NCI-H748 treated with DMSO at 0.1 percent for 48 hours (cell line): ENCODE measurements at regions not wholly inside any gene's neighbourhood (a gene's known extent, or its start where the extent isn't known, plus 50 kb on each side); places are given as distances from the start of the nearest gene placed in this dataset.

Experiments used
- DNase-seq: peaks from one replicate; lab custom pipeline; 2025; lab: John Stamatoyannopoulos, UW

GRCh38 chr3:27939521-27939920 is 217.4 kb upstream of the EOMES start:
- DNase-seq = no peak

DNA sequence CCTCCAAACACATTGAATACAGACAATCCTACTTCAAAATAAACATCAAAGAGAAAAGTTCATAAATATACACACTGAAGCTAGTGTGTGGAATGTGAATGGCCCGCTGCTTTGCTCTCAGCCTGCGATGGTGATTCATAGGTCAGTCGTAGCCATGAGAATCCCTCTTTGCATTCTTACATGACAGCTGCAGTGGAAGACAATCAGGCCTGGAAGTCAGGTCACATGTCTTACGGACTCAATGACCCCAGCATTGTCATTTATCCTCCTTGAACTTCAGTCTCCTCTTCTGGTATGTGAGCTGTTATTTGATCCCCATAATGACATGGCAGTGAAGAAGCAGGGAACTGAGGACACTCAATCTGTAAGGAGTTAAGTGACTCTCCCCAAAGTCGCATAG is 217.8 kb upstream of the EOMES start:
- DNase-seq = no peak

DNA sequence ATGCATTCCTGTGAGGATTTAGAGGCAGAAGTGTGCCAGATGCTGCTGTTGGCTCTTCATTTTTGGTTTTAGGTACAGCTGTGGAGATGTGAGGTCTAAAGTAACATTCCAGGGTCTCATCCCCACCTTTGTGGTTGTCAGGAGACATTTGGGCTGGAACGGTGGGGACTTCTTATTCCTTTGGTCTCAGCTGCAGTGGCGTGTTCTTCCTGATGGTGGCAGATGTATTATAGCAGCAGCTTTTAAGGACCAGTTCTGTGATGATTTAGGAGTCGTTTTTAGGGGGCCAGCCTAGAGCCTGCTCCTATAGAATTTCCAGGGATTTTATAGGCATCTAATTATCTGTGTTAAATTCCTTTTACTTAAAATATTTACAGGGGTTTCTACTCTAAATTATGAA is 221.0 kb upstream of the EOMES start:
- DNase-seq = no peak

GRCh38 chr3:27945229-27945628 is 223.1 kb upstream of the EOMES start:
- DNase-seq = no peak

GRCh38 chr3:27960133-27960532 is 238.0 kb upstream of the EOMES start:
- no peak for DNase-seq

DNA sequence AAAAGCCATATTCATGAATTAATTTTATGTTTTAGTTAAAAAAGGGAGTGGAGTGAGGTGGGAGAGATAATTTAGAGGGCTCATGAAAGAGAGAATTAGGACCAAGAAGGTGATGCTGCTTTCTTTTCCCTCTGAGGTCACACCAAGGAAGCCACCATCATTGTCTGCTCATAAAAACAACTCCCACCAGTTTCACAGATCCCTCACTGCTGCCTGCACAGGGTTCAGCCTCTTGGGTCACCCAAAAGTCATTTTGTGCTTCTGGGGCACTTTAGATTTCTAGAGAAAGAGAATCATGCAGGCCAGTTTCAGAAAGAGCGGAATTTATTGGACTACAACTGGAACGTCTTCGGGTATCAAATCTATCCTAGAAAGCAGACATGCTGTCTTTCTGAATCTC is 241.4 kb upstream of the EOMES start:
- DNase-seq = no peak

GRCh38 chr3:27971600-27971999 is 249.5 kb upstream of the EOMES start:
- peak; percentile 14 for DNase-seq

GRCh38 chr3:27976933-27977332 is 254.8 kb upstream of the EOMES start:
- no peak for DNase-seq

GRCh38 chr3:27978440-27978839 is 256.3 kb upstream of the EOMES start:
- DNase-seq = no peak

GRCh38 chr3:27985369-27986035 is 255.9 kb upstream of the CMC1 start:
- DNase-seq = no peak

- no peak for DNase-seq
Observed at GRCh38 chr3:27986234-27986879, 255.1 kb upstream of the CMC1 start.

- no peak for DNase-seq
Observed at GRCh38 chr3:27990324-27990723, 251.1 kb upstream of the CMC1 start.

DNA sequence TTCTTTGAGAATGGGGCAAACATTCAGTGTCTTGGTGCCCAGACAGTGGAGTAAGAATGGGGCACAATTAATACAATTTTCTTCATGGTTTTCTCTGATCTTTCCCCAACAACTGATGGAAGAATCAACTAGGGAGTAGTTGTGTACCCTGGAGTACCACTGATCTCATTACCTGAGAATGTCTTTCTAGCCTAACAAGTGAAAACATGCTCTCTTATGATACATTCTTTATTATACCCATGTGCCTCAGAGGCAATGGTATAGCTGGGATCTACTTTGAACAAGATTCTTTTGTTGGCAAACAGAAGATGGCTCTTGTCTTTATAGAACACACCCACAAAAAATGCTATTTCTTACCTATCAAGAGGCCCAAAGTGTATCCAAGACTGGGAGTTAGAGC is 250.6 kb upstream of the CMC1 start:
- DNase-seq = no peak

GRCh38 chr3:27993051-27993450 is 248.4 kb upstream of the CMC1 start:
- peak; percentile 47 for DNase-seq

DNA sequence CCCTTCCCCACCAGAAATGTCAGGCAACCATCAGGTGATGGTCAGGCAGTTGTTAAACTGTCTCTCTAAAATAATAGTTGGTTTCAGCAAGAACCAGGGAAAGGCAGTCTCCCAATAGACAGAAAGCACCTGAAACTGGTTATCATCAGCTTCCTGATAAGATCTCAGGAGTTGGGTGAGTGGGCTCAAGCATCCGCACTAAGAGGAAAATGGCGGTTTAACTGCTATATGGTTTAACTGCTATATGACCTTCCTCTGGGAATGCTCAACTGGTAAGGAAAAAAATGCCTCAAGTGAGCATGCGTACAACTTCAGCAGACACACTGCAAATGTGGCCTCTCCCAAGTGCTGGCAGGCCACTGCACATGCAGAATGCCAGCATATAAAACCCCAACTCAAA is 240.8 kb upstream of the CMC1 start:
- DNase-seq = no peak

DNA sequence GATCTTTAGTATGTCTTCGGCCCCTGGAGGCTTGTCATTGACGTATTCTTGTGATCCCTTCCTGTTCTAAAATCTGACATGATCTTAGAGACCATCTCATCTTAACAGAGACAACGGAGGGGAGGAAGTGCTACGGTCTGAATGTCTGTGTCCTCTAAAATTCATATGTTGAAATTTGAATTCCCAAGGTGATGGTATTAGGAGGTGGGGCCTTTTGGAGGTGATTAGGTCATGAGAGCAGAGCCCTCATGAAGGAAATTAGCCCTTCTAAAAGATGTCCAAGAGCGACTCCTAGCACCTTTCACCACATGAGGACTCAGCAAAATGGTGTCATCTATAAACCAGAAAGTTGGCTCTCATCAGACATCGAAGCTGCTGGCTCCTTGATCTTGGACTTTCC is 233.2 kb upstream of the CMC1 start:
- no peak for DNase-seq

DNA sequence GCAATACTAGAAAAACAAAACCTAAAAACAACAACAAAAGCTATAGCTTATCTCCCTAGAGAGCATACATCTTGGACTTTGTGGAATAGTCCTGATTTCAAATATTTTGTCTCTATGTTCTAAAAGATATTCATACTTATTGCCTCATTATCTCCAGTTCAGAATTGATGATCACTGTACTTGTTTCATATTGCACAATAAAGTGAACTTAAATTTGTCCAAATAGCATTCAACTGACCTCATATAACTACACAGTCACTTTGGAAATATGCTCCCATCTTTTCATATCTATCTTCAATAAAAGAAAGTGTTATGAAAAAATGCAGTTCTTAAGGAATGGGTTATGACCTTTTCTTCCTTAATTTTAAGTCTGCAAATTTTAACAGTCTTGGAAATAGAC is 228.6 kb upstream of the CMC1 start:
- no peak for DNase-seq

- no peak for DNase-seq
Observed at GRCh38 chr3:28013864-28014473, 227.4 kb upstream of the CMC1 start.

DNA sequence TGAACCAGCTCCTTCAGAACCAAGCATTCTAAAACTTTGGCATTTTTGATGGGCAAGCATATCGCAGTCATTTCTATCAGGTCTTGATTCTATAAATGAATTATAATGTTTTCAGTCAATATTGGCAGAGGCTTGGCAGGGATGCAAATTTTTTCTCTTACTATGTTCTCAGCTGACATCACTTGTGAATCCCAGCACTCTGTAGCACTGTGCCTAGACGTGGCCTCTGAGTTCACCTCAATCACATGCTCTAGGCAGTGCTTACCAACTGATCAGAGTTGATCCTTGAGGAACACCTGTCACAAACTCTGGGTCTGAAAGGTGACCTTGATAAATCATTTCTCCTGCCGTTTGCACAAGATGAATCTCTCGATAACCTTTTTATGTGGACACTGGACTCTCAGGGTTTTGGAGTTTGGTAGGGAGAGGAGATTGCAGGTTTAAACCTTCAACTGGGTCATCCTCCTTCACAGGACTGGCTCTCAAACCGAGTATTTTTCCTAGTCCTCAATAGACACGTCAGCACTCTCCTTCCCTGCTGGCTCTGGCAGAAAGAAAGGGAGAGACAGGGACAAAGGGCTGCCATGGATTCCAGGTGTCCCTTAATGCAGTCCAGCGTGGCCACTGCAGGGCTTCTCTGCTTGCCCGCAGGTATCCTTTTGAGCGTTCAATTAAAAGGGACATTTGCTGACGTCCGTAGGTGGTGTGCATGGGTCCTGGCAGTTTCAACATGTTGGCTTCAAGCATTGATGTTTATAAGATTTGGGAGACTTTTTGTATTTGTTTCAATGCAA is 222.3 kb upstream of the CMC1 start:
- no peak for DNase-seq

- no peak for DNase-seq
Observed at GRCh38 chr3:28019740-28020139, 221.7 kb upstream of the CMC1 start.

- DNase-seq = no peak
Observed at GRCh38 chr3:28022916-28023315, 218.5 kb upstream of the CMC1 start.

GRCh38 chr3:28028554-28028953 is 212.9 kb upstream of the CMC1 start:
- DNase-seq = no peak
